LNCaP clone FGC (cell line): ENCODE measurements at regions not wholly inside any gene's neighbourhood (a gene's known extent, or its start where the extent isn't known, plus 50 kb on each side); places are given as distances from the start of the nearest gene placed in this dataset.

ENCODE experiments used
- DNase-seq: peaks from one replicate; pipeline ENCODE4 v3.0.0-alpha.2; 2011; ENCODE audit warnings: low read depth
- H3K4me3 ChIP-seq: 2 replicates; pipeline ENCODE4 v1.5.1; 2011; ENCODE audit warnings: mild to moderate bottlenecking, low read depth, low read length, control low read depth
- TF ChIP-seq, protein P1 (sequence below): IDR thresholded peaks from 2 replicates; pipeline ENCODE4 v1.5.1; 2012; ENCODE audit warnings: mild to moderate bottlenecking; ENCODE audit not compliant: control insufficient read depth, insufficient read depth; ENCODE audit errors: extremely low read depth

DNA sequence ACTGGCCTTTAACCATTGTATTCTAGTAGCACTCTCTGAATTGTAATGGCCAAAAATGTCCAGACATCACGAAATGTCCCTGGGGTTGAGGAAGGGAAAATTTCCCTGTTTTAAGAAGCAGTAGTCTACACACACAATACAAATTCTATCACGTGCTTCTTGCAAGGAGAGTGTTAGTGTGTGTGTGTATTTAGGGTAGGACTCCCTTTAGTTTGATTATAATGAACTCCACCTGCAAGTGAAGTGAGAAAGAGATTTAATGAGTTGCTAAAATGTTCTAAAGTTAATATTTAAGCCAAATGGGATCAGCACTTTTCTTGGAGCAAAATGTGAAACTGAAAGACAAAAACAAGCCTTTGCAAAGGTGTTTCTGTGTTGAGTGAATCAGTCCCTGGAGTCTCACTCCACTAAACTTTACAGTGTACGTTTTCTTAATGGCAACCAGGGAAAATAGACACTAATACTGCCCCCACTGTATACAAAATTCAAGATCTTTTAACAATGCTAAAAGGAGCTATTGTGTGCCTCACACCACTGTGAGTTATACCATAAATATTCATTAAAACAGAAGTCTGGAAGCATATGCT lies 590.3 kb upstream of the TENM4 start:
- DNase-seq, result no peak
- TF ChIP-seq, protein P1, sequence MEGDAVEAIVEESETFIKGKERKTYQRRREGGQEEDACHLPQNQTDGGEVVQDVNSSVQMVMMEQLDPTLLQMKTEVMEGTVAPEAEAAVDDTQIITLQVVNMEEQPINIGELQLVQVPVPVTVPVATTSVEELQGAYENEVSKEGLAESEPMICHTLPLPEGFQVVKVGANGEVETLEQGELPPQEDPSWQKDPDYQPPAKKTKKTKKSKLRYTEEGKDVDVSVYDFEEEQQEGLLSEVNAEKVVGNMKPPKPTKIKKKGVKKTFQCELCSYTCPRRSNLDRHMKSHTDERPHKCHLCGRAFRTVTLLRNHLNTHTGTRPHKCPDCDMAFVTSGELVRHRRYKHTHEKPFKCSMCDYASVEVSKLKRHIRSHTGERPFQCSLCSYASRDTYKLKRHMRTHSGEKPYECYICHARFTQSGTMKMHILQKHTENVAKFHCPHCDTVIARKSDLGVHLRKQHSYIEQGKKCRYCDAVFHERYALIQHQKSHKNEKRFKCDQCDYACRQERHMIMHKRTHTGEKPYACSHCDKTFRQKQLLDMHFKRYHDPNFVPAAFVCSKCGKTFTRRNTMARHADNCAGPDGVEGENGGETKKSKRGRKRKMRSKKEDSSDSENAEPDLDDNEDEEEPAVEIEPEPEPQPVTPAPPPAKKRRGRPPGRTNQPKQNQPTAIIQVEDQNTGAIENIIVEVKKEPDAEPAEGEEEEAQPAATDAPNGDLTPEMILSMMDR, result no peak
- no peak overlapping the region for H3K4me3 ChIP-seq

GRCh38 chr11:80028998-80029397 lies 588.2 kb upstream of the TENM4 start:
- TF ChIP-seq, protein P1, result no peak

DNA sequence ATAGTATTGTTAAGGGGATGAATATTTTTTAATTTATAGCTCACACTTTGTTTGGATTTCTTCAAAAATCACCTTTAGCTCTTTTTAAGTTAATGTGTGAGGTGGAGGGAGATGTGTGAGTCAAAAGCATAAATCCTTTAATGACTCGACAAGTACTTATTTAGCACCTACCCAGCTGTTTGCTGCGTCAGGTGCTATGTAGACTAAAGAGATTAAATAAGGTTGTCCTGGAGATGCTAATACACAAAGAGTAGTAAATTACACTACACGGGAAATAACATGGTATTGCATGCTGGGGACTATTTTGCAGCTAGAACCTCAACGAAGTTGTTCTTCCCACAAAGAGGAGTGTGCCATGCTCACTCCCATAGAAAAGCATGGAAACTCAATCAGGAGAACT lies 583.3 kb upstream of the TENM4 start:
- TF ChIP-seq, protein P1, result no peak
- DNase-seq, result no peak

More at GRCh38 chr11:80028998-80029397, 588.2 kb upstream of the TENM4 start:
- no peak for DNase-seq
- H3K4me3 ChIP-seq, result no peak overlapping the region

GRCh38 chr11:80023386-80023785 lies 582.6 kb upstream of the TENM4 start:
- no peak for DNase-seq
- H3K4me3 ChIP-seq, result no peak overlapping the region
- TF ChIP-seq, protein P1, result no peak

More for the DNA sequence above, 583.3 kb upstream of the TENM4 start:
- no peak overlapping the region for H3K4me3 ChIP-seq

- no peak for DNase-seq
- TF ChIP-seq, protein P1, result no peak
- H3K4me3 ChIP-seq, result no peak overlapping the region
These were observed 569.7 kb upstream of the TENM4 start for GRCh38 chr11:80010536-80010935.

- no peak overlapping the region for H3K4me3 ChIP-seq
- TF ChIP-seq, protein P1, result no peak
- DNase-seq, result no peak
These were observed 568.3 kb upstream of the TENM4 start for GRCh38 chr11:80009081-80009480.

- no peak overlapping the region for H3K4me3 ChIP-seq
- TF ChIP-seq, protein P1, result no peak
- DNase-seq, result no peak
These were observed 566.8 kb upstream of the TENM4 start for GRCh38 chr11:80007616-80008015.
